Loucy (cell line): ENCODE measurements at regions not wholly inside any gene's neighbourhood (a gene's known extent, or its start where the extent isn't known, plus 50 kb on each side); places are given as distances from the start of the nearest gene placed in this dataset.

Experiments
- H2AFZ ChIP-seq: fragments of 200-600 bp; sonication (generic); 2 replicates; pipeline ENCODE4 v1.6.0; 2016; ENCODE audit warnings: antibody characterized with exemption, mild to moderate bottlenecking, low read length, moderate library complexity
- H3F3A ChIP-seq: fragments of 200-600 bp; 2 replicates; pipeline ENCODE4 v1.6.0; 2016; ENCODE audit warnings: antibody characterized with exemption, low read depth, mild to moderate bottlenecking
- H3K27me3 ChIP-seq: fragments of 200-600 bp; sonication (generic); 2 replicates; pipeline ENCODE4 v1.6.1; 2014; ENCODE audit warnings: low read length, mild to moderate bottlenecking; ENCODE audit not compliant: insufficient read depth, poor library complexity, severe bottlenecking
- H3K36me3 ChIP-seq: fragments of 200-600 bp; sonication (generic); 2 replicates; pipeline ENCODE4 v1.6.1; 2016; ENCODE audit warnings: low read length; ENCODE audit not compliant: insufficient read depth
- H3K4me1 ChIP-seq: fragments of 200-600 bp; sonication (generic); 2 replicates; pipeline ENCODE4 v1.5.1; 2014; ENCODE audit warnings: low read length, mild to moderate bottlenecking; ENCODE audit not compliant: insufficient read depth, poor library complexity, severe bottlenecking
- H3K4me2 ChIP-seq: fragments of 200-600 bp; sonication (generic); 2 replicates; pipeline ENCODE4 v1.6.0; 2014; ENCODE audit warnings: antibody characterized with exemption, low read length, low read depth, mild to moderate bottlenecking; ENCODE audit not compliant: poor library complexity, severe bottlenecking
- H3K4me3 ChIP-seq: fragments of 200-600 bp; sonication (generic); 2 replicates; pipeline ENCODE4 v1.5.1; 2014; ENCODE audit warnings: low read length, mild to moderate bottlenecking, mixed read lengths; ENCODE audit not compliant: poor library complexity, severe bottlenecking
- H3K79me2 ChIP-seq: fragments of 200-600 bp; sonication (generic); 2 replicates; pipeline ENCODE4 v1.6.1; 2014; ENCODE audit warnings: low read length; ENCODE audit not compliant: insufficient read depth
- H3K9ac ChIP-seq: fragments of 200-600 bp; sonication (generic); 2 replicates; pipeline ENCODE4 v1.6.0; 2014; ENCODE audit warnings: mild to moderate bottlenecking, low read depth, low read length, moderate library complexity; ENCODE audit not compliant: poor library complexity, severe bottlenecking
- H3K9me2 ChIP-seq: fragments of 200-600 bp; sonication (generic); replicated peaks from 2 replicates; pipeline ENCODE4 v1.6.1; 2016; ENCODE audit warnings: low read depth, low read length, mixed read lengths
- H3K9me3 ChIP-seq: fragments of 200-600 bp; sonication (generic); 2 replicates; pipeline ENCODE4 v1.6.1; 2014; ENCODE audit warnings: mild to moderate bottlenecking, antibody characterized with exemption, low read length, low read depth; ENCODE audit not compliant: insufficient read depth
- H4K20me1 ChIP-seq: fragments of 200-600 bp; sonication (generic); 2 replicates; pipeline ENCODE4 v1.6.0; 2014; ENCODE audit warnings: antibody characterized with exemption, low read length, mild to moderate bottlenecking; ENCODE audit not compliant: insufficient read depth, poor library complexity, severe bottlenecking
- CTCF ChIP-seq: fragments of 200-600 bp; sonication (generic); conservative IDR thresholded peaks from 2 replicates; pipeline ENCODE4 v1.5.1; 2014; ENCODE audit warnings: mild to moderate bottlenecking, antibody characterized with exemption, low read length
- EZH2phosphoT487 ChIP-seq: fragments of 200-600 bp; IDR thresholded peaks from 2 replicates; pipeline ENCODE4 v1.6.1; 2018; ENCODE audit warnings: antibody characterized with exemption, mild to moderate bottlenecking, moderate library complexity, borderline replicate concordance

GRCh38 chr21:32908534-32908933, 117.2 kb upstream of the OLIG2 start:
- no peak overlapping the region for H3K4me3 ChIP-seq
- H2AFZ ChIP-seq: no peak overlapping the region
- no peaks in the 10 kb centered on the region for H3K36me3 ChIP-seq
- H3K4me1 ChIP-seq: no peaks in the 10 kb centered on the region
- H4K20me1 ChIP-seq: no peaks in the 10 kb centered on the region
- no peaks in the 10 kb centered on the region for H3K9me3 ChIP-seq
- H3F3A ChIP-seq: no peaks in the 10 kb centered on the region
- no peaks in the 10 kb centered on the region for H3K9me2 ChIP-seq
- no peak overlapping the region for H3K9ac ChIP-seq
- H3K79me2 ChIP-seq: no peaks in the 10 kb centered on the region
- TF ChIP-seq EZH2phosphoT487 (no peak), CTCF (no peak)
- no peak overlapping the region for H3K4me2 ChIP-seq
- no peaks in the 10 kb centered on the region for H3K27me3 ChIP-seq

GRCh38 chr21:32909393-32909792, 116.3 kb upstream of the OLIG2 start:
- Histone ChIP-seq H3K4me2 (no peak overlapping the region), H3F3A (no peaks in the 10 kb centered on the region), H3K9me3 (no peaks in the 10 kb centered on the region), H2AFZ (no peak overlapping the region), H3K36me3 (no peaks in the 10 kb centered on the region), H3K27me3 (no peaks in the 10 kb centered on the region), H3K9me2 (no peaks in the 10 kb centered on the region), H3K9ac (no peak overlapping the region), H4K20me1 (no peaks in the 10 kb centered on the region), H3K4me3 (no peak overlapping the region), H3K4me1 (no peaks in the 10 kb centered on the region), H3K79me2 (no peaks in the 10 kb centered on the region)
- TF ChIP-seq CTCF (no peak), EZH2phosphoT487 (no peak)

- no peaks in the 10 kb centered on the region for H3K27me3 ChIP-seq
- no peaks in the 10 kb centered on the region for H3F3A ChIP-seq
- no peaks in the 10 kb centered on the region for H3K4me1 ChIP-seq
- no peaks in the 10 kb centered on the region for H3K79me2 ChIP-seq
- H2AFZ ChIP-seq: no peak overlapping the region
- no peak overlapping the region for H3K4me3 ChIP-seq
- H3K9me2 ChIP-seq: no peaks in the 10 kb centered on the region
- H3K4me2 ChIP-seq: no peak overlapping the region
- H3K9me3 ChIP-seq: no peaks in the 10 kb centered on the region
- H3K36me3 ChIP-seq: no peaks in the 10 kb centered on the region
- H4K20me1 ChIP-seq: no peaks in the 10 kb centered on the region
- no peak for TF ChIP-seq EZH2phosphoT487
- TF ChIP-seq CTCF: no peak
- H3K9ac ChIP-seq: no peak overlapping the region
Measured at GRCh38 chr21:32914424-32915039, 111.2 kb upstream of the OLIG2 start.
